Thoracic aorta (tissue), 2 donors: ENCODE measurements at regions not wholly inside any gene's neighbourhood (a gene's known extent, or its start where the extent isn't known, plus 50 kb on each side); places are given as distances from the start of the nearest gene placed in this dataset.
A peak's percentile ranks its signal among the peaks of the same experiment; 100 is the strongest.

ENCODE experiments used
- ATAC-seq: fragments of 150-250 bp; one replicate; pipeline ENCODE4 v1.8.0; 2017; ENCODE audit warnings: low read depth; ENCODE audit not compliant: insufficient number of reproducible peaks, low FRiP score
- DNase-seq: peaks from one replicate; pipeline ENCODE4 v3.0.0-alpha.2; 2020; ENCODE audit warnings: low spot score
- H3K27ac ChIP-seq, 2 donors: fragments of 200-600 bp; sonication (generic); 1 replicate in 1 of 2; 2 replicates in 1 of 2; pipeline ENCODE4 v1.5.1; 2016; ENCODE audit warnings: mild to moderate bottlenecking in 2 of 2, moderate library complexity in 2 of 2
- H3K27me3 ChIP-seq: fragments of 200-600 bp; sonication (generic); replicated peaks from 2 replicates; pipeline ENCODE4 v1.6.0; 2016; ENCODE audit warnings: mild to moderate bottlenecking; ENCODE audit not compliant: insufficient read depth
- H3K36me3 ChIP-seq: fragments of 200-600 bp; sonication (generic); one replicate; pipeline ENCODE4 v1.5.1; 2016
- H3K4me1 ChIP-seq, 2 donors: fragments of 200-600 bp; sonication (generic); 1 replicate in 1 of 2; 2 replicates in 1 of 2; pipeline versions ENCODE4 v1.5.1 to v1.6.0; 2016; ENCODE audit warnings: low read depth in 2 of 2, mild to moderate bottlenecking in 1 of 2; ENCODE audit not compliant: control insufficient read depth in 1 of 2
- H3K4me3 ChIP-seq: fragments of 200-600 bp; sonication (generic); 2 replicates; pipeline ENCODE4 v1.5.1; 2016; ENCODE audit warnings: mild to moderate bottlenecking
- H3K9me3 ChIP-seq: fragments of 200-600 bp; sonication (generic); 2 replicates; pipeline ENCODE4 v1.5.1; 2016
- CTCF ChIP-seq: fragments of 200-600 bp; sonication (generic); IDR thresholded peaks from one replicate; pipeline ENCODE4 v1.5.1; 2019; ENCODE audit warnings: antibody characterized with exemption

GRCh38 chr22:27525711-27526110, 275.8 kb downstream of the MN1 start:
- no peaks in the 10 kb centered on the region for H3K9me3 ChIP-seq

GRCh38 chr22:27526901-27527300, 274.7 kb downstream of the MN1 start:
- TF ChIP-seq CTCF, result no peak
- Histone ChIP-seq H3K4me1 (peaks cover 3 to 9% of the 10 kb centered on the region in 2 donors), H3K27me3 (no peaks in the 10 kb centered on the region), H3K9me3 (no peaks in the 10 kb centered on the region), H3K36me3 (no peaks in the 10 kb centered on the region), H3K4me3 (no peak overlapping the region), H3K27ac (no peak overlapping the region)
- no peak for ATAC-seq
- no peak for DNase-seq

More at GRCh38 chr22:27525711-27526110, 275.8 kb downstream of the MN1 start:
- Histone ChIP-seq H3K4me3 (no peak overlapping the region), H3K27me3 (no peaks in the 10 kb centered on the region), H3K4me1 (no peaks in the 10 kb centered on the region), H3K27ac (no peak overlapping the region), H3K36me3 (no peaks in the 10 kb centered on the region)
- DNase-seq (no peak), ATAC-seq (no peak)
- TF ChIP-seq CTCF, result no peak

- no peak for TF ChIP-seq CTCF
- DNase-seq, result no peak
- Histone ChIP-seq H3K36me3 (no peaks in the 10 kb centered on the region), H3K27ac (peak overlapping the region in 1 of 2 donors; percentile 34), H3K4me1 (peaks cover 3 to 13% of the 10 kb centered on the region in 2 donors), H3K9me3 (no peaks in the 10 kb centered on the region), H3K27me3 (no peaks in the 10 kb centered on the region), H3K4me3 (no peak overlapping the region)
- no peak for ATAC-seq
Measured at GRCh38 chr22:27531782-27532530, 269.6 kb downstream of the MN1 start.

GRCh38 chr22:27533105-27533745, 268.3 kb downstream of the MN1 start:
- H3K9me3 ChIP-seq, result no peaks in the 10 kb centered on the region
- DNase-seq (no peak), ATAC-seq (no peak)
- H3K27ac ChIP-seq, result no peak overlapping the region
- H3K4me3 ChIP-seq, result no peak overlapping the region
- no peak for TF ChIP-seq CTCF
- no peaks in the 10 kb centered on the region for H3K36me3 ChIP-seq
- H3K4me1 ChIP-seq, result peaks cover 3 to 13% of the 10 kb centered on the region in 2 donors
- no peaks in the 10 kb centered on the region for H3K27me3 ChIP-seq

GRCh38 chr22:27534720-27535125, 266.8 kb downstream of the MN1 start:
- Histone ChIP-seq H3K27me3 (no peaks in the 10 kb centered on the region), H3K4me3 (no peak overlapping the region), H3K4me1 (peaks cover 3 to 13% of the 10 kb centered on the region in 2 donors), H3K36me3 (no peaks in the 10 kb centered on the region), H3K27ac (no peak overlapping the region), H3K9me3 (no peaks in the 10 kb centered on the region)
- TF ChIP-seq CTCF, result no peak
- ATAC-seq (no peak), DNase-seq (no peak)
